ENCODE measurements at regions not wholly inside any gene's neighbourhood (a gene's known extent, or its start where the extent isn't known, plus 50 kb on each side); places are given as distances from the start of the nearest gene placed in this dataset.

GRCh38 chr18:29012883-29013465 is 836.0 kb upstream of the CDH2 start (continued):
- no peak for TF ChIP-seq RFX3 (CRISPR knock-in tag; IDR thresholded peaks at IDR 0.05)

GRCh38 chr18:29012364-29012763 is 835.4 kb upstream of the CDH2 start:
- ChIA-PET CTCF (ENCODE audit: low intra/inter-chr PET ratio, low total read pairs) (no interaction called here), POLR2A (no interaction called here)
- Histone ChIP-seq H2AFZ (ENCODE audit: low read length) (no peak overlapping the region), H3K4me2 (ENCODE audit: low read depth, low read length) (no peak overlapping the region), H3K27me3 (ENCODE audit: control insufficient read depth in 1 of 2, insufficient read depth in 2 of 2, low read length in 2 of 2) (no peaks in the 10 kb centered on the region), H3K79me2 (ENCODE audit: insufficient read depth, low read length) (no peaks in the 10 kb centered on the region), H3K4me3 (replicated peaks in 1 of 3; ENCODE audit: insufficient read depth in 1 of 3, low read depth in 2 of 3, low read length in 3 of 3) (no peak overlapping the region), H3K9me3 (ENCODE audit: low read length) (no peaks in the 10 kb centered on the region), H3K36me3 (replicated peaks in 1 of 2; ENCODE audit: control insufficient read depth in 1 of 2, insufficient read depth in 2 of 2, low read length in 2 of 2) (no peaks in the 10 kb centered on the region), H3K27ac (ENCODE audit: extremely low read length, insufficient read depth, low read length) (no peak overlapping the region), H3K9ac (ENCODE audit: insufficient read depth, low read depth, low read length) (no peak overlapping the region), H4K20me1 (ENCODE audit: insufficient read depth, low read length) (no peaks in the 10 kb centered on the region), H3K4me1 (ENCODE audit: insufficient read depth, low read length) (no peaks in the 10 kb centered on the region)
- WGBS (ENCODE audit: low lambda C conversion rate): 0% methylated on average over 4 of the region's 5 CpGs
- TF ChIP-seq PAF1 (CRISPR knock-in tag; IDR thresholded peaks at IDR 0.05): no peak
- TF ChIP-seq ZNF207 (IDR thresholded peaks at IDR 0.05; ENCODE audit: borderline replicate concordance): no peak
- TF ChIP-seq IRF2 (CRISPR knock-in tag; IDR thresholded peaks at IDR 0.05): no peak
- no peak for TF ChIP-seq ZNF460 (CRISPR knock-in tag; IDR thresholded peaks at IDR 0.05; ENCODE audit: borderline replicate concordance)
- no peak for TF ChIP-seq ZMYM2 (CRISPR knock-in tag; IDR thresholded peaks at IDR 0.05)
- no peak for TF ChIP-seq FIP1L1 (IDR thresholded peaks at IDR 0.05; ENCODE audit: borderline replicate concordance, insufficient read depth, low read depth, low read length)
- FAIRE-seq: no peak
- intact Hi-C loops (cut with micrococcal nuclease; ENCODE audit: unreplicated experiment): no loop called here
- in situ Hi-C loops (cut with HindIII; ENCODE audit: extremely low pct_ligation_motif_present, low pct_unique_long_range_greater_than_20kb): no loop called here
- no peak for DNase-seq (ENCODE audit: low spot score)
- BruUV-seq (replicated peaks): no TSS peak
- ATAC-seq: no peak

GRCh38 chr18:29009250-29009803 is 832.4 kb upstream of the CDH2 start:
- no peak overlapping the region for H3K27ac ChIP-seq (ENCODE audit: extremely low read length, insufficient read depth, low read length)
- no TSS peak for BruUV-seq (replicated peaks)
- H3K79me2 ChIP-seq (ENCODE audit: insufficient read depth, low read length): no peaks in the 10 kb centered on the region
- no peak for FAIRE-seq
- POLR2A ChIA-PET: no interaction called here
- CTCF ChIA-PET (ENCODE audit: low intra/inter-chr PET ratio, low total read pairs): no interaction called here
- no peak overlapping the region for H2AFZ ChIP-seq (ENCODE audit: low read length)
- no peaks in the 10 kb centered on the region for H4K20me1 ChIP-seq (ENCODE audit: insufficient read depth, low read length)
- H3K4me3 ChIP-seq (replicated peaks in 1 of 3; ENCODE audit: insufficient read depth in 1 of 3, low read depth in 2 of 3, low read length in 3 of 3): no peak overlapping the region
- in situ Hi-C loops (cut with HindIII; ENCODE audit: extremely low pct_ligation_motif_present, low pct_unique_long_range_greater_than_20kb) (no loop called here), intact Hi-C loops (cut with micrococcal nuclease; ENCODE audit: unreplicated experiment) (no loop called here)
- WGBS (ENCODE audit: low lambda C conversion rate): 1% methylated on average over 2 of the region's 2 CpGs
- ATAC-seq: no peak
- DNase-seq (ENCODE audit: low spot score): no peak
- no peaks in the 10 kb centered on the region for H3K9me3 ChIP-seq (ENCODE audit: low read length)
- no peaks in the 10 kb centered on the region for H3K4me1 ChIP-seq (ENCODE audit: insufficient read depth, low read length)
- no peak overlapping the region for H3K4me2 ChIP-seq (ENCODE audit: low read depth, low read length)
- H3K27me3 ChIP-seq (ENCODE audit: control insufficient read depth in 1 of 2, insufficient read depth in 2 of 2, low read length in 2 of 2): no peaks in the 10 kb centered on the region
- no peaks in the 10 kb centered on the region for H3K36me3 ChIP-seq (replicated peaks in 1 of 2; ENCODE audit: control insufficient read depth in 1 of 2, insufficient read depth in 2 of 2, low read length in 2 of 2)
- H3K9ac ChIP-seq (ENCODE audit: insufficient read depth, low read depth, low read length): no peak overlapping the region
- TF ChIP-seq TSC22D2 (CRISPR knock-in tag; IDR thresholded peaks at IDR 0.05; ENCODE audit: borderline replicate concordance): no peak
- no peak for TF ChIP-seq ZSCAN12 (CRISPR knock-in tag; IDR thresholded peaks at IDR 0.05)
